Activated naive CD8-positive, alpha-beta T cell treated with anti-CD3 and anti-CD28 coated beads, Interleukin-2, amount 50 U/mL, for 16 hours (primary cell): ENCODE measurements at regions not wholly inside any gene's neighbourhood (a gene's known extent, or its start where the extent isn't known, plus 50 kb on each side); places are given as distances from the start of the nearest gene placed in this dataset.
"Not testable (repeated sequence)": the region's sequence is repeated elsewhere in the genome, so short reads cannot be mapped to it uniquely, and the experiment has no call there.

Source experiments
- DNase-seq: peaks from one replicate; pipeline ENCODE4 v3.0.0-alpha.2; 2020; ENCODE audit warnings: low read depth, low spot score

DNA sequence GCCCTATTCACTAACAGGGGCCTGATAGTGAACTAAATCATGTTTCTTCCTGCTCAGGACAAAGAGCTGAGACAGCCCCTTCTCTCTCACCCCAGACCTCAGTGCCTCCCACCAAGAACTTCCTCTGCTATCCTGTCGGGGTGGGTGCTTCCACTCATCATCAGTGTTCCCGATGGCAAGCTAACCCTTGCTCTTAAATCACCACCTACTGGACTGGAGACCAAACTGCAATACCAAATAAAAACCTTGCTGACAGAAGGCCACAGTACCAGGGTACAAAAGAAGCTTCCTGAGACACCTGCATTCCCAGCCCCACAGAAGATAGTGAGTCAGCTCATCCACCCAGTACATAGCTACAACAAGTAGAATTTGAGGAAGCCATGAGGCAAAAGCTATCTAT is 799.5 kb downstream of the LTN1 start:
- no peak for DNase-seq

GRCh38 chr21:28186604-28187003 is 806.1 kb downstream of the LTN1 start:
- DNase-seq, result no peak

GRCh38 chr21:28181730-28182129 is 810.9 kb downstream of the LTN1 start:
- DNase-seq, result no peak

DNA sequence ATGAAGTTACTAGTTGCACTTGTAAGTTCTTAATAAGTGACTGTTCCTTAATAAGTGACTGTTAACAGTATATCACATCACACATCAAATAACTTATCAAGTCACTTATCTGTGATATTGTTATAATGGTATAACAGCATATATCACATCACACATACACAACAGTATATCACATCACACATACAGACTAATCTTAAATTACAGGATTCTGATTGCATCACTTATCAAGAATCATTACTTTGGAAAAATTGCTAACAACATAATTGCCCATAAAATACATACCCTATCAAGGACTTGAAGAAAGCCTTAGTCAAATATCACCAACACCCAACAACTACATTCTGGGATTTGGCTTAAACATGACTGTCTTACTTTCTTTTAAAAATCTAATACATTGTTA is 813.5 kb downstream of the LTN1 start:
- no peak for DNase-seq

DNA sequence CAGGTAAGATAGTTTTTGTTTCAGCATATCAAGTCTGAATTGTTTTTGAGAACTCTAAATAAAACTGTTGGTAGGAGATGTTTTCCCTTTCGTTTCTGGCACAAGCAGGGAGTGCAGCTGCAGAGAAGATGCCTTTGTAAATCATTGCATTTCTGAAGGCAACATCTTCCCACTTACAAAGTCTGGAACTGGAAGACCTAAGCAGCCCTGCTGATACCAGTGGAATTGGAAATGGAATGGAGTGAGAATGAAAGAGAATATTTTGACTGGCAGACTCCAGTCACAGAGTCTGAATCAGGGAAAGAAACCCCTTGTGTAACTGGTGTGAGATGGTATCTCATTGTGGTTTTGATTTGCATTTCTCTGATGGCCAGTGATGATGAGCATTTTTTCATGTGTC is 815.6 kb downstream of the LTN1 start:
- DNase-seq, result no peak

DNA sequence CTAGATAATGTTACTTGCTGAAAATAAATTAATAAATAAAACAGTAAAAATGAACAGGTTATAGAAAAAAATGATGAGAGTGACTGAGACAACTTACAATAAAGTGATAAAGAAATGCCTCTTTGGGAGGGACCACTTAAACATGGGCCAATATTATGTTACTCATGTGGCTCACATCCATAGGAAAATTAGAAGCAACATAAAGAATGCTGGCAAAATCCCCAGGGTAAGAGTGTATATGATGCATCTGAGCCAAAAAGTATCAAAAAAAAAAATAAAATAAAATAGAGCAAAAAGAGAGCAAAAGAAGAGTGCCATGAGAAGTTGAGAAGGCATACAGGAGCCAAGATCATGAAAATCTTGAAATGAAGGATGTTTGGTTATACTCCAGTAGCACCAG is 818.0 kb downstream of the LTN1 start:
- no peak for DNase-seq

DNA sequence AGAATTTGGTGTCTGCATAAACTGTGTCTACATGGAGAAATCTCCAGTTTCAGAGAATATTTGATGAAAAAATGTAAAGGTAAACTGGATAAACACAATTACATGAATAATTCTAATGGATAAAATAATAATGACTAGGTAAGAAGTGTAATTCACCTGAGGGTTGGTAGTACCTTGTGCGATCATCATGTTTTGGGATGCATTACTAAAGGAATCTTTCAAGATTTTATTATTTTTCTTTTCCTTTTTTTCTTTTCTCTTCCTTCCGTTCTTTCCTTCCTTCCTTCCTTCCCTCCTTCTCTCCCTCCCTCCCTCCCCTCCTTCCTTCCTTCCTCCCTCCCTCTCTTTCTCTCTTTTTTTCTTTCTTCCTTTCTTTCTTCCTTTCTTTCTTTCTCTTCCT is 818.7 kb downstream of the LTN1 start:
- no peak for DNase-seq

DNA sequence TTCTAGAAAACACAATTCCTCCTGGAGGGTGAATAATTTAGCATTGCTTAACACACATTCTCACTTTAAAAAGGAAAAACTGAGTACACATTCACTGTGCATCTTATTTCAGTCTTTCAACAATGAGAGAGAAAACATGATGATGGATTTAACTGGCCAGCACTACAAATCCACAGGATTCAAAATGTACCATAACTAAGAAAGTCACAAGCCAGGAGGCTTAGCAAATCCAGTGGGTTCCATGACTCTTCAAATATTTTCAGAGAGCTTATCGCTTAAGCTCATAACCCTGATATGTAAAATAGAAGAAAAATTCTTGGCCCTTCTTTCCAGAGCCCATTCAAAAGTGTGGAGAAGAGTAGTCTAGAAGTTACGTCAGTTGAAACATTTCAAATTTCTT is 820.3 kb downstream of the LTN1 start:
- DNase-seq, result no peak

GRCh38 chr21:28167366-28167765 is 825.3 kb downstream of the LTN1 start:
- DNase-seq, result no peak

DNA sequence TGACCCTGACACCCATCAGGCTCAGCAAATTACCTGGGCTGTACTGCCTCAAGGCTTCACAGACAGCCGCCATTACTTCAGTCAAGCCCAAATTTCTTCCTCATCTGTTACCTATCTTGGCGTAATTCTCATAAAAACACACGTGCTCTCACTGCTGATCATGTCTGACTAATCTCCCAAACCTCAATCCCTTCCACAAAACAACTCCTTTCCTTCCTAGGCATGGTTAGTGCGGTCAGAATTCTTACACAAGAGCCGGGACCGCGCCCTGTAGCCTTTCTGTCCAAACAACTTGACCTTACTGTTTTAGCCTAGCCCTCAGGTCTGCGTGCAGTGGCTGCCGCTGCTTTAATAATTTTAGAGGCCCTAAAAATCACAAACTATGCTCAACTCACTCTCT is 828.2 kb downstream of the LTN1 start:
- not testable (repeated sequence) for DNase-seq

DNA sequence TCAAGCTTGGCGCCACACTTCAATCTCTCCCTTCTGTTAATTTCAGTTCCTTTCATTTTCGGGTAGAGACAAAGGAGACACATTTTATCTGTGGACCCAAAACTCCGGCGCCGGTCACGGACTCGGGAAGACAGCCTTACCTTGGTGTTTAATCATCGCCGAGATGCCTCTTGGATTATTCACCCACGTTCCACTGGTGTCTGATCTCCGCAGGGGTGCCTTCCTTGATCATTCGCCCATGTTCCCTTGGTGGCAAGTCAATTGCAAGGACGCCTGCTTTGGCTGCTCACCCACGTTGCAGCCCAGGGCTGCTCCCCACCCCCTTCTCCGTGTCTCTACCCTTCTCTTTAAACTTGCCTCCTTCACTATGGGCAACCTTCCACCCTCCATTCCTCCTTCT is 830.6 kb downstream of the LTN1 start:
- DNase-seq, result not testable (repeated sequence)

GRCh38 chr21:28160378-28160777 is 832.3 kb downstream of the LTN1 start:
- no peak for DNase-seq

DNA sequence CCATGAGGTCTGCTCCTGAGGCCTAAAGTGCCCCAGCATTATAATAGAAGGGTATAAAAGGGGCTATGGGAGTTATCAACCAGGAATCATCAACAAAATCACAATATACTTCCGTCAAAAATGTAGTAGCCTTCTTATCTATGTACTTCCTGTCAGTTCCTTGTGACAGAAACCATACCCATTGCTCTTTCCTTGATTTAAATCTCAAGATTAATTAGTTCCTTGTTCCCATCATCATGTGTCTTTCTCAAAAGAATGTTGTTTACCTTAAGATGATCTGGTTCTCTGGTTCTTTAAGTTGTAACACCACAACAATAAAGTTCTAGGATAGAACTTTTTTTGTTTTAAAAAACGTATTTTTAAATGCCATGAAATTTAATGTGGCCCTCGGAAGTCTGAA is 833.3 kb downstream of the LTN1 start:
- DNase-seq, result no peak

GRCh38 chr21:28156590-28156989 is 836.1 kb downstream of the LTN1 start:
- DNase-seq, result no peak

GRCh38 chr21:28154121-28154520 is 838.6 kb downstream of the LTN1 start:
- no peak for DNase-seq

GRCh38 chr21:28152732-28153131 is 839.9 kb downstream of the LTN1 start:
- DNase-seq, result no peak

DNA sequence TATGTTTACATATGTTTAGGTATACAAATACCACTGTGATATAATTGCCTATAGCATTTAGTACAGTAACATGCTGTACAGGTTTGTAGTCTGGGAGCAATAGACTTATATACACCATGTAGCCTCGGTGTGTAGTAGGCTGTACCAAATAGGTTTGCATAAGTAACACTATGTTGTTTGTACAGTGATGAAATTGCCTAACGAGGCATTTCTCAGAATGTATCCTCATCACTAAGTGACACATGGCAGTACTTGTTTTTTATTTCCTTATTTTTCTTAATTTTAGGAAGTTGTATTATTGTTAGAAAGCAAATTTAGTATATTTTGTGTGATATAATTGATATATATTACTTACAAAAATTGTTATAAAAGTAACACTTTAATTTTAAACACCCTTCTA is 840.9 kb downstream of the LTN1 start:
- no peak for DNase-seq

- no peak for DNase-seq
Observed at GRCh38 chr21:28150778-28151177, 841.9 kb downstream of the LTN1 start.

DNA sequence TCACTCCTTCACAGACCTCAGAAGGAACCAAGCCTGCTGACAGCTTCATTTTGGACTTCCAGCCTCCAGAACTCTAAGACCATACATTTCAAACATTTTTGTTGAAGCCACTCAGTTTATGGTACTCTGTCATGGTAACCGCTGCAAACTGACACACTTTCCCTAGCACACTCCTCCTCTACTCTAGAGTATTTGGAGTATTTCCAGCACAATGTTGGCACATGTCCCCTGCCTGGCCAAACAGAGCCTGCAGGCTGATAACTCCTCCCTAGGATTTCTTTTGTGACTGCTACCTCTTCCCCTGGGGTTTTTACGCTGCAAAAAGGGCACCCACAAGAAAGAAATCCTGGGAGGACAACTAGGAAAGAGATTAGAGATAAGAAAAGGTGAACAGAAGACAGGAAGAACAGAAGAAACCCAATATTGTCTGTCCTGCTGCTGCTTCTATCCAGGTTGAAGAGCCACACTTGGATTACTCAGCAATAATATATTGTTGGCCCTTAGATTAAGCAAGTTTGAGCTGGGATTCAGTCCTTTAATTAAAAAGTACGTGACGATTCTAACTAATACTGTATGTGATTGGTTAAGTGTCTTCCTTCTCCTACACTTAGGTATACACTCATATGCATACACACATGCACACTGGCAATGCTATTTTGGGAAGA is 844.1 kb downstream of the LTN1 start:
- DNase-seq, result no peak

DNA sequence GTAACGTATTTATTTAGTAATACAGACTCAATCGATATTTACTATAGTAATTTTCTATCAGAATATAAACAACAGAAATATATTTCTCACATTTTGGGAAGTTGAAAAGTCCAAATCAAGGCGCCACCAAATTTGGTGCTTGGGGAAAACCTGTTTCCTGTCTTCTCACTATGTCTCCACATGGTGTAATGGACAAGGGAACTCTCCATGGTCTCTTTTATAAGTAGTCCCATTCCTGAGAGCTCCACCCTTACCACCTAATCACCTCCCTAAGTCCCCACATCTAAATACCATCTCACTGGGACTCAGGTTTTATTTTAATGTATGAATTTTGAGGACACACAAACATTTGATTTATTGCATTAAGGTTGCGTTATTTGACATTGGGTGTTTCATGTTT is 848.0 kb downstream of the LTN1 start:
- no peak for DNase-seq

GRCh38 chr21:28144089-28144488 is 848.6 kb downstream of the LTN1 start:
- DNase-seq, result no peak

DNA sequence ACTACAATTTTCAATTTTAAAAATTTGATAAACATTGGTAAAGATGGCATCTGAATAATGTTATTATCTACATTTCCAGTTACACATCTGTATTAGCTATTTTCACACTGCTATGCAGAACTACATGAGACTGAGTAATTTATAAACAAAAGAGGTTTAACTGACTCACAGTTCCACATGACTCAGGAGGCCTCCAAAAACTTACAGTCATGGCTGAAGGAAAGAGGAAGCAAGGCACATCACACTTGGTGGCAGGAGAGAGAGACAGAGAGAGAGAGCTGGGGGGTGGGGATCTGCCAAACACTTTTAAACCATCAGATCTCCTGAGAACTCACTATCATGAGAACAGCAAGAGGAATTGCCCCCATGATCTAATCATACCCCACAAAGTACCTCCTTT is 850.0 kb downstream of the LTN1 start:
- no peak for DNase-seq

- DNase-seq, result no peak
Observed at GRCh38 chr21:28138272-28138671, 854.4 kb downstream of the LTN1 start.

DNA sequence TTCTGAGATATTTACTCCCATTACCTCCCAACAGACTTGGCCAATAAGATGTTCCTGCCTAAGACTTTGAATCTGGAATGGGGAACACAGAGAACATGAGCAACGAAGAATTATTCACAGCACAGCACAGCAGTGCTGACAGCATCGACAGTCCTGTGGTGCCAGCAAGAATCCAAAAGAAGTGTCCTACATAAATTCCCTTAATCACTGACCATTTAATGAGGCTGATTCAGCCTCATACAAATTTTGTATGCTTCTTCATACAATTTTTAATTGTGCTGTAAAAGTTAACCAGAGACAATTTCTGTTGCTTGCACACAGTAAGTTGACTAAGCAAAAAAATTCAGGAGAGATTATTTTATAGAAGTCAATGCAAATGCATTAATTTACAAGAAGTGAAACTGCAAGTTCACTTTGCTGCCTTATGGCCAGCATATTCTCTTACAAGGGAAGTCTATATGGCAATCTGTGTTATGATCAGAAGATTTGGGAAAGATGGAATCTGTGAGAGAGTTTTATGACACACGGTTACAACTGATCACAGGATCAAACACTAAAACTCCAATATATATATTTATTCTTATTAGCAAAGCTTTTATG is 855.9 kb downstream of the LTN1 start:
- no peak for DNase-seq
